HEK293 (cell line): ENCODE measurements at regions not wholly inside any gene's neighbourhood (a gene's known extent, or its start where the extent isn't known, plus 50 kb on each side); places are given as distances from the start of the nearest gene placed in this dataset.

ENCODE experiments used
- CTCF ChIA-PET: fragments of 350-600 bp; formaldehyde crosslinking; extraction: SDS; loops from one replicate; lab custom pipeline; 2021; ENCODE audit warnings: antibody characterized with exemption; lab: Yijun Ruan, JAX
- POLR2A ChIA-PET: fragments of 300-600 bp; formaldehyde crosslinking; extraction: SDS; loops from one replicate; lab custom pipeline; 2020; ENCODE audit warnings: antibody characterized with exemption, inconsistent platforms; lab: Yijun Ruan, JAX
- H3K27ac ChIP-seq: fragments of 200-500 bp; sonication (Bioruptor generic); 2 replicates; pipeline ENCODE4 v1.5.1; 2014; ENCODE audit warnings: low read depth, low read length, control low read depth, inconsistent platforms; ENCODE audit errors: extremely low read depth
- H3K36me3 ChIP-seq, 2 experiments: fragments of 200-500 bp in 1 of 2; sonication (Bioruptor generic) in 1 of 2; 1 replicate in 1 of 2; 2 replicates in 1 of 2; pipeline ENCODE4 v1.5.1; 2014 to 2017; ENCODE audit warnings: inconsistent platforms in 2 of 2, low read length in 2 of 2; ENCODE audit not compliant: control insufficient read depth in 2 of 2, insufficient read depth in 1 of 2
- H3K4me1 ChIP-seq: fragments of 200-500 bp; sonication (Bioruptor generic); 2 replicates; pipeline ENCODE4 v1.5.1; 2014; ENCODE audit warnings: mild to moderate bottlenecking, low read length, inconsistent platforms; ENCODE audit not compliant: control insufficient read depth, insufficient read depth
- H3K4me3 ChIP-seq: 2 replicates; pipeline ENCODE4 v1.5.1; 2011; ENCODE audit warnings: low read depth, mild to moderate bottlenecking, control low read depth, low read length, moderate library complexity
- H3K9me3 ChIP-seq: fragments of 200-500 bp; sonication (Bioruptor generic); 2 replicates; pipeline ENCODE4 v1.5.1; 2014; ENCODE audit warnings: low read depth, low read length, inconsistent platforms; ENCODE audit not compliant: control insufficient read depth, insufficient read depth
- BCL11B ChIP-seq: fragments of 450-650 bp; formaldehyde crosslinking; IDR thresholded peaks from 2 replicates; pipeline ENCODE4 v1.5.1; 2016; ENCODE audit warnings: low read depth, missing biosample characterization, missing genetic modification characterization
- GLI2 ChIP-seq: fragments of 450-650 bp; formaldehyde crosslinking; IDR thresholded peaks from 2 replicates; pipeline ENCODE4; 2017; ENCODE audit warnings: missing biosample characterization, missing genetic modification characterization, low read depth, borderline replicate concordance
- HOXD13 ChIP-seq: sonication (generic); formaldehyde crosslinking; IDR thresholded peaks from 2 replicates; pipeline ENCODE4 v1.8.0; 2022; ENCODE audit warnings: missing genetic modification reagents, borderline replicate concordance
- REST ChIP-seq: fragments of 450-650 bp; formaldehyde crosslinking; IDR thresholded peaks from 2 replicates; pipeline ENCODE4 v1.5.1; 2016; ENCODE audit warnings: missing biosample characterization, missing genetic modification characterization
- ZBTB1 ChIP-seq: fragments of 450-650 bp; formaldehyde crosslinking; IDR thresholded peaks from 2 replicates; pipeline ENCODE4 v1.5.1; 2016; ENCODE audit warnings: missing biosample characterization, missing genetic modification characterization
- ZFP3 ChIP-seq: fragments of 450-650 bp; formaldehyde crosslinking; IDR thresholded peaks from 2 replicates; pipeline ENCODE4 v1.5.1; 2016; ENCODE audit warnings: low read depth, missing biosample characterization, missing genetic modification characterization
- ZFP69B ChIP-seq: fragments of 450-650 bp; formaldehyde crosslinking; IDR thresholded peaks from 2 replicates; pipeline ENCODE4 v1.5.1; 2016; ENCODE audit warnings: missing biosample characterization, missing genetic modification characterization
- ZNF114 ChIP-seq: fragments of 450-650 bp; formaldehyde crosslinking; IDR thresholded peaks from 2 replicates; pipeline ENCODE4 v1.5.0; 2017; ENCODE audit warnings: missing biosample characterization, missing genetic modification characterization
- ZNF133 ChIP-seq: fragments of 450-650 bp; formaldehyde crosslinking; IDR thresholded peaks from 2 replicates; pipeline ENCODE4 v1.5.1; 2016; ENCODE audit warnings: missing biosample characterization, missing genetic modification characterization
- ZNF148 ChIP-seq: fragments of 450-650 bp; formaldehyde crosslinking; IDR thresholded peaks from 2 replicates; pipeline ENCODE4 v1.5.0; 2017; ENCODE audit warnings: missing biosample characterization, missing genetic modification characterization, borderline replicate concordance
- ZNF155 ChIP-seq: fragments of 450-650 bp; formaldehyde crosslinking; IDR thresholded peaks from 2 replicates; pipeline ENCODE4 v1.5.1; 2016; ENCODE audit warnings: missing biosample characterization, missing genetic modification characterization
- ZNF248 ChIP-seq: fragments of 450-650 bp; formaldehyde crosslinking; IDR thresholded peaks from 2 replicates; pipeline ENCODE4 v1.5.1; 2017; ENCODE audit warnings: missing biosample characterization, missing genetic modification characterization
- ZNF280C ChIP-seq: fragments of 450-650 bp; formaldehyde crosslinking; IDR thresholded peaks from 2 replicates; pipeline ENCODE4 v1.5.1; 2016; ENCODE audit warnings: missing biosample characterization, missing genetic modification characterization
- ZNF335 ChIP-seq: fragments of 450-650 bp; formaldehyde crosslinking; conservative IDR thresholded peaks from 2 replicates; pipeline ENCODE4 v1.5.1; 2016; ENCODE audit warnings: missing biosample characterization, missing genetic modification characterization
- ZNF398 ChIP-seq: fragments of 450-650 bp; formaldehyde crosslinking; IDR thresholded peaks from 2 replicates; pipeline ENCODE4 v1.5.1; 2017; ENCODE audit warnings: missing biosample characterization, missing genetic modification characterization
- ZNF518A ChIP-seq: fragments of 450-650 bp; formaldehyde crosslinking; conservative IDR thresholded peaks from 2 replicates; pipeline ENCODE4 v1.5.1; 2016; ENCODE audit warnings: low read depth, missing biosample characterization, missing genetic modification characterization
- ZNF521 ChIP-seq: fragments of 450-650 bp; formaldehyde crosslinking; IDR thresholded peaks from 2 replicates; pipeline ENCODE4 v1.5.1; 2017; ENCODE audit warnings: missing biosample characterization, mild to moderate bottlenecking, missing genetic modification characterization
- ZNF624 ChIP-seq: fragments of 450-650 bp; formaldehyde crosslinking; IDR thresholded peaks from 2 replicates; pipeline ENCODE4 v1.5.1; 2017; ENCODE audit warnings: missing biosample characterization, missing genetic modification characterization
- ZNF660 ChIP-seq: fragments of 450-650 bp; IDR thresholded peaks from 2 replicates; pipeline ENCODE4 v1.5.1; 2018; ENCODE audit warnings: missing biosample characterization, mild to moderate bottlenecking, missing genetic modification characterization
- ZSCAN4 ChIP-seq: fragments of 450-650 bp; formaldehyde crosslinking; IDR thresholded peaks from 2 replicates; pipeline ENCODE4 v1.5.1; 2017; ENCODE audit warnings: missing biosample characterization, missing genetic modification characterization

- H3K4me3 ChIP-seq = no peak overlapping the region
- no peaks in the 10 kb centered on the region for H3K36me3 ChIP-seq
- CTCF ChIA-PET = no interaction called here
- no peaks in the 10 kb centered on the region for H3K9me3 ChIP-seq
- no peaks in the 10 kb centered on the region for H3K4me1 ChIP-seq
- H3K27ac ChIP-seq = no peak overlapping the region
- POLR2A ChIA-PET = no interaction called here
- no peak for TF ChIP-seq REST (tag by site-specific recombination)
- TF ChIP-seq ZNF518A (tag by site-specific recombination) = no peak
- TF ChIP-seq ZNF660 (tag by site-specific recombination) = no peak
- no peak for TF ChIP-seq ZNF133 (tag by site-specific recombination)
- no peak for TF ChIP-seq ZFP69B (tag by site-specific recombination)
- TF ChIP-seq ZNF521 (tag by site-specific recombination) = no peak
- no peak for TF ChIP-seq ZNF280C
- no peak for TF ChIP-seq ZNF155 (tag by site-specific recombination)
- no peak for TF ChIP-seq HOXD13 (CRISPR knock-in tag)
- no peak for TF ChIP-seq ZNF398 (tag by site-specific recombination)
- TF ChIP-seq ZSCAN4 (tag by site-specific recombination) = no peak
- no peak for TF ChIP-seq ZNF248 (tag by site-specific recombination)
- TF ChIP-seq ZFP3 (tag by site-specific recombination) = no peak
- TF ChIP-seq GLI2 (tag by site-specific recombination) = no peak
- no peak for TF ChIP-seq ZNF148 (tag by site-specific recombination)
- no peak for TF ChIP-seq ZNF624
- no peak for TF ChIP-seq ZBTB1
- TF ChIP-seq ZNF335 (tag by site-specific recombination) = no peak
- no peak for TF ChIP-seq BCL11B (tag by site-specific recombination)
- TF ChIP-seq ZNF114 = no peak
Measured at GRCh38 chr2:185227391-185227790, 511.2 kb upstream of the FSIP2 start.
